Pancreas (tissue), 10 donors: ENCODE measurements at regions not wholly inside any gene's neighbourhood (a gene's known extent, or its start where the extent isn't known, plus 50 kb on each side); places are given as distances from the start of the nearest gene placed in this dataset.

ENCODE experiments used
- ATAC-seq, 4 donors: fragments of 200-7000 bp; cut with Tn5 transposase; one replicate each; pipeline versions ENCODE4 v1.8.0 to v1.9.1; 2020; ENCODE audit warnings: mild to moderate bottlenecking in 4 of 4, moderate library complexity in 4 of 4
- DNase-seq, 6 donors: peaks; one replicate each; pipeline ENCODE4 v3.0.0-alpha.2; 2020
- FAIRE-seq: peaks from 2 replicates; lab custom pipeline; 2012; peaks lifted over from hg19 to GRCh38; lab: Jason Lieb, UNC
- H3K27ac ChIP-seq, 4 donors: fragments of 200-600 bp; sonication (generic); 1 replicate in 3 of 4; 2 replicates in 1 of 4; pipeline versions ENCODE4 v1.5.0 to v1.8.0; 2020
- H3K27me3 ChIP-seq, 4 donors: fragments of 200-600 bp; one replicate each; pipeline ENCODE4 v1.8.0; 2021
- H3K36me3 ChIP-seq, 3 donors: fragments of 200-600 bp; sonication (generic) in 1 of 3; one replicate each; pipeline versions ENCODE4 v1.5.0 to v1.8.0; 2020 to 2021
- H3K4me1 ChIP-seq, 3 donors: fragments of 200-600 bp; one replicate each; pipeline ENCODE4 v1.8.0; 2021
- H3K4me3 ChIP-seq, 4 donors: fragments of 200-600 bp; sonication (generic) in 2 of 4; one replicate each; pipeline versions ENCODE4 v1.5.0 to v1.8.0; 2020 to 2021
- H3K9me3 ChIP-seq, 4 donors: fragments of 200-600 bp; one replicate each; pipeline ENCODE4 v1.8.0; 2021
- WGBS, 2 donors: extraction: QIAGEN DNeasy Blood & Tissue Kit; methylation state at CpG; one replicate each; pipeline ENCODE4 v1.1.7; 2013; 5-methylcytosine and 5-hydroxymethylcytosine counted together
- intact Hi-C, 3 donors: fragments of 100-400 bp; cut with DNase I; formaldehyde crosslinking; loops; one replicate each; pipeline versions ENCODE4 v1.11.1 to v1.14.2; 2022
- TF ChIP-seq, protein P1 (sequence below), 4 donors: fragments of 200-600 bp; sonication (generic) in 3 of 4; IDR thresholded peaks; one replicate each; pipeline versions ENCODE4 v1.5.0 to v1.8.0; 2021; ENCODE audit warnings: antibody characterized with exemption in 4 of 4
- donor health status: healthy with polysubstance abuse.
- donor health status: DM: no; HTN: no; CAD: no; lungs with moderate emphysema.
- donor health status: DM: no; HTN: no; CAD: no.
- donor health status: control.
- donor health status: control.
- donor health status: Bipolar disorder and iron deficiency.
- donor health status: DM: yes; HTN: yes; CAD: no.
- donor health status: DM: no; HTN: no; CAD: no.
- donor health status: DM: no; HTN: no; CAD: no.
- donor health status: DM: yes; HTN: yes; CAD: no.

GRCh38 chr4:84441758-84442377 is 57.2 kb downstream of the NKX6-1 start:
- ATAC-seq (no peak), FAIRE-seq (no peak), DNase-seq (no peak)
- no peaks in the 10 kb centered on the region for H3K9me3 ChIP-seq
- intact Hi-C loops: no loop called here
- no peaks in the 10 kb centered on the region for H3K4me1 ChIP-seq
- H3K4me3 ChIP-seq: no peak overlapping the region
- H3K27me3 ChIP-seq: peaks cover 0 to 6% (median 3%) of the 10 kb centered on the region in 4 donors
- TF ChIP-seq, protein P1, sequence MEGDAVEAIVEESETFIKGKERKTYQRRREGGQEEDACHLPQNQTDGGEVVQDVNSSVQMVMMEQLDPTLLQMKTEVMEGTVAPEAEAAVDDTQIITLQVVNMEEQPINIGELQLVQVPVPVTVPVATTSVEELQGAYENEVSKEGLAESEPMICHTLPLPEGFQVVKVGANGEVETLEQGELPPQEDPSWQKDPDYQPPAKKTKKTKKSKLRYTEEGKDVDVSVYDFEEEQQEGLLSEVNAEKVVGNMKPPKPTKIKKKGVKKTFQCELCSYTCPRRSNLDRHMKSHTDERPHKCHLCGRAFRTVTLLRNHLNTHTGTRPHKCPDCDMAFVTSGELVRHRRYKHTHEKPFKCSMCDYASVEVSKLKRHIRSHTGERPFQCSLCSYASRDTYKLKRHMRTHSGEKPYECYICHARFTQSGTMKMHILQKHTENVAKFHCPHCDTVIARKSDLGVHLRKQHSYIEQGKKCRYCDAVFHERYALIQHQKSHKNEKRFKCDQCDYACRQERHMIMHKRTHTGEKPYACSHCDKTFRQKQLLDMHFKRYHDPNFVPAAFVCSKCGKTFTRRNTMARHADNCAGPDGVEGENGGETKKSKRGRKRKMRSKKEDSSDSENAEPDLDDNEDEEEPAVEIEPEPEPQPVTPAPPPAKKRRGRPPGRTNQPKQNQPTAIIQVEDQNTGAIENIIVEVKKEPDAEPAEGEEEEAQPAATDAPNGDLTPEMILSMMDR (IDR thresholded peaks at IDR 0.05): no peak
- no peaks in the 10 kb centered on the region for H3K36me3 ChIP-seq
- no peak overlapping the region for H3K27ac ChIP-seq
- 62 to 65% methylated on average over 2 of the region's 2 CpGs for WGBS, 2 donors

DNA sequence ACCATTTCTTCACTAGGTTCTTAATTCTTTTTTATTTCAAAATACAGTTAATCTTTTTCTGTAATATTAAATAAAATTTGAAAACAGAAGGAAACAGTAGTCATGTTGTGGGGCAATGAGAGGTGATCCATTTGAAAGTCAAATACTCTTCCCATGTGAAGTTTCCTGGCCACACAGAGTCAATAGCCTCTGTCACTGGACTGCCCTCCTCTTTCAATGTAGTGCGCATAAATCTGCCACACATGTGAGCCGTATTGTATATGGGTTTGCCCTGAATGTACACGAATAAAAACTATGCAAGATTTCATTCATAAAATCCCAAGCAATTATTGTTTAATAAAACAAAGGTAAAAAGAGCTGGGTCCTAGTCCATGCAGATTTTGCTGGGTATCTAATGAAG is 59.1 kb downstream of the NKX6-1 start:
- TF ChIP-seq, protein P1 (IDR thresholded peaks at IDR 0.05): no peak
- Histone ChIP-seq H3K4me3 (no peak overlapping the region), H3K27me3 (peaks cover 0 to 6% (median 0%) of the 10 kb centered on the region in 4 donors), H3K4me1 (no peaks in the 10 kb centered on the region), H3K36me3 (no peaks in the 10 kb centered on the region), H3K9me3 (no peaks in the 10 kb centered on the region), H3K27ac (no peak overlapping the region)
- WGBS, 2 donors: 73 to 80% methylated on average over 3 of the region's 3 CpGs
- intact Hi-C loops: no loop called here
- ATAC-seq (no peak), DNase-seq (no peak), FAIRE-seq (no peak)

GRCh38 chr4:84436812-84437211 is 62.3 kb downstream of the NKX6-1 start:
- TF ChIP-seq, protein P1 (IDR thresholded peaks at IDR 0.05): no peak
- H3K27me3 ChIP-seq: peaks cover 0 to 6% (median 0%) of the 10 kb centered on the region in 4 donors
- FAIRE-seq: no peak
- H3K4me3 ChIP-seq: no peak overlapping the region
- DNase-seq: no peak
- no peaks in the 10 kb centered on the region for H3K36me3 ChIP-seq
- 48 to 49% methylated on average over 2 of the region's 2 CpGs for WGBS, 2 donors
- H3K9me3 ChIP-seq: no peaks in the 10 kb centered on the region
- H3K27ac ChIP-seq: no peak overlapping the region
- H3K4me1 ChIP-seq: no peaks in the 10 kb centered on the region
- intact Hi-C loops: no loop called here
- no peak for ATAC-seq

DNA sequence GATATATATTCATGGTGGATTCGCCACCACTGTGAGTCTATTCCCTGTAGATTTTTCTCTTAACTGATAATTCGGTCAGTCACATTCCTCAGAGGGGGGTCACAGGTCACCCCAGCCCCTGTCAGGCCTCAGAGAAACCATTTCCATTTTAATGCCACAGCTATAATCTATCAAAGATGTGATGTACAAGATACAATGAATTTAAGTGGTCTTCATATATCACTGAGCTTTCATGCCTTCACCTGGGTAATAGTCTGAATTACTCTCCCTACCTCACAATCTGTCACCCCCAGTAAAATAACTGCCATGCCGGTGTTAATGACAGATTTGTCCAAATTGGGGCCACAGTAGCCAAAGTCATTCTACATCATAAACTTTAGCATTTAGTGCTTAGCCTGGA is 64.7 kb downstream of the NKX6-1 start:
- intact Hi-C loops: no loop called here
- FAIRE-seq (no peak), ATAC-seq (no peak)

More for the DNA sequence above, 64.7 kb downstream of the NKX6-1 start:
- Histone ChIP-seq H3K27me3 (no peaks in the 10 kb centered on the region), H3K36me3 (no peaks in the 10 kb centered on the region), H3K4me3 (no peak overlapping the region), H3K4me1 (no peaks in the 10 kb centered on the region), H3K9me3 (no peaks in the 10 kb centered on the region), H3K27ac (no peak overlapping the region)
- 51 to 58% methylated on average over 3 of the region's 3 CpGs for WGBS, 2 donors
- TF ChIP-seq, protein P1 (IDR thresholded peaks at IDR 0.05): no peak
- no peak for DNase-seq
